ENCODE measurements at regions not wholly inside any gene's neighbourhood (a gene's known extent, or its start where the extent isn't known, plus 50 kb on each side); places are given as distances from the start of the nearest gene placed in this dataset.

DNA sequence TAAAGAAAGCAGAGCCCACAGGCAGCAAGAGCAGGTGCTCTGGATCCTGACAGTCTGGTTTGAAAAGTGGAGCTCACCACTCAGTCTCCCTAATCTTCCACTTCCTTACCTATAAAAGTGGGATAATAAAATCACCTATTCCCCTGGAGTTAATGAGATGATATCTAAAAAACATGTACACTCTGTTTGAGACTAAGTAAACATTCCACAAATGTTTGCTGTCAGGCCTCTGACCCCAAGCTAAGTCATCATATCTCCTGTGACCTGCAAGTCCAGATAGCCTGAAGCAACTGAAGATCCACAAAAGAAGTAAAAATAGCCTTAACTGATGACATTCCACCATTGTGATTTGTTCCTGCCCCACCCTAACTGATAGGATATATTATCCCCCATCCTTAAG lies 1324.5 kb downstream of the XPNPEP1 start:
- TF ChIP-seq, protein P1, sequence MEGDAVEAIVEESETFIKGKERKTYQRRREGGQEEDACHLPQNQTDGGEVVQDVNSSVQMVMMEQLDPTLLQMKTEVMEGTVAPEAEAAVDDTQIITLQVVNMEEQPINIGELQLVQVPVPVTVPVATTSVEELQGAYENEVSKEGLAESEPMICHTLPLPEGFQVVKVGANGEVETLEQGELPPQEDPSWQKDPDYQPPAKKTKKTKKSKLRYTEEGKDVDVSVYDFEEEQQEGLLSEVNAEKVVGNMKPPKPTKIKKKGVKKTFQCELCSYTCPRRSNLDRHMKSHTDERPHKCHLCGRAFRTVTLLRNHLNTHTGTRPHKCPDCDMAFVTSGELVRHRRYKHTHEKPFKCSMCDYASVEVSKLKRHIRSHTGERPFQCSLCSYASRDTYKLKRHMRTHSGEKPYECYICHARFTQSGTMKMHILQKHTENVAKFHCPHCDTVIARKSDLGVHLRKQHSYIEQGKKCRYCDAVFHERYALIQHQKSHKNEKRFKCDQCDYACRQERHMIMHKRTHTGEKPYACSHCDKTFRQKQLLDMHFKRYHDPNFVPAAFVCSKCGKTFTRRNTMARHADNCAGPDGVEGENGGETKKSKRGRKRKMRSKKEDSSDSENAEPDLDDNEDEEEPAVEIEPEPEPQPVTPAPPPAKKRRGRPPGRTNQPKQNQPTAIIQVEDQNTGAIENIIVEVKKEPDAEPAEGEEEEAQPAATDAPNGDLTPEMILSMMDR (IDR thresholded peaks at IDR 0.05; ENCODE audit: extremely low read depth, missing control alignments): no peak
- DNase-seq (ENCODE audit: low spot score): no peak

DNA sequence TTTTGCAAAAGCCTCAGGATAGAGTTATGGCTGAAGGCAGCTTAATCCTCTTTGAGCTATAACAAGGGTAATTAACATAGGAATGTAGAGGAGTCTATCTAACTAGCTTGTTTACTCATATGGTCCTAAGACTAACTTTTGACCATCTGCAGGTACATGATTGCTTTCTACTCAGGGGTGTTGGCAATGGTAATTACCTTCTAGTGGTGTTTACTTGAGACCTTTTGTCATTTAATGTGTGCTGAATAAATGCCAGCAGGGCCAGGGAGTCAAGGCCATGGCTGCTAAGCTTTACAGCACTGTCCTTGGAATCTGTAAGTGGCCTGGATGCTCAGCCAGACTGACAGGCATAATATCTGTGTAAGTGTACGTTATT lies 1325.0 kb downstream of the XPNPEP1 start:
- TF ChIP-seq, protein P1 (IDR thresholded peaks at IDR 0.05; ENCODE audit: extremely low read depth, missing control alignments): no peak
- DNase-seq (ENCODE audit: low spot score): no peak

DNA sequence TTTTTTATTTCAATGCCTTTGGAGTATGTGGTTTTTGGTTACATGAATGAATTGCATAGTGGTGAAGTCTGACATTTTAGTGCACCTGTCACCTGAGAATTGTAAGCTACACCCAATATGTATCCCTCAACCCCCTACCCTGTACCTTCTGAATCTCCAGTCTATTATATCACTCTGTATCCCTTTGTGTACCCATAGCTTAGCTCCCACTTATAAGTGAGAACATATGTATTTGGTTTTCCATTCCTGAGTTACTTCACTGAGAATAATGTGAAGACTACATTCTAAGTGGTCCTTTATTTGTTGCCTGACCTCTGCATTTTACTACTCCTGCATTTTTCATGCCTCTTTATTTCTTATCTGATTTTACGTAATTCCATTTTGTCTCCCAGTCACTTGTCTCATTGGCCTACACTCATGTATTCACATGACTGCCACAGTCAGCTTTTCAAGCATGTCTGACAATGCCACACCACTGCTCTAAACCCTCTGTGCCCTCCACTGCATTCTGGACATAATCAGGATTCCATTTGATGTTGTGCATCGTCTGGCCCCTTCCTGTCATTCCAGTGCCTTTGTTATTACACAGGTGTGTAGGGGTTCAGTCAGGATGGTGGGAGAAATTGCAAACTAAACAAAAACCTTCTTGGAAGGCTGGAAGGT lies 1325.5 kb downstream of the XPNPEP1 start:
- DNase-seq (ENCODE audit: low spot score): no peak
- TF ChIP-seq, protein P1 (IDR thresholded peaks at IDR 0.05; ENCODE audit: extremely low read depth, missing control alignments): no peak

DNA sequence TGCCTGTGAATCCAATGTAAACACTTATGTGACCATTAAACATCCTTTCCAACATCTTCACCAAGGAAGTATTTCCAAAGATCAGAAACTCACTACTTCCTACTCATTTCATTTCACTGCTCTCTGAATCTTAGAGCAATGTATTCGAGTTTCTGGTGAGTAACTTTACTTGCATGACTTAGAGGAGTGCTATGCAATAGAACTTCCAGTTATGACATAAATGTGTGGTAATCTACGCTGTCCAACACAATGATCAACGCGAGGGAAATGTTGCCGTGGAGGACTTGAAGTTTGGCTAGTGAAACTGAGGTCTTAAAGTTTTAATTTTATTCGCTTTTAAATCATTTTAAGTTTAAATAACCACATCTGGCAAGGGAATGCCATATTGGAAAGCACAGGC lies 1326.3 kb downstream of the XPNPEP1 start:
- no peak for DNase-seq (ENCODE audit: low spot score)
- TF ChIP-seq, protein P1 (IDR thresholded peaks at IDR 0.05; ENCODE audit: extremely low read depth, missing control alignments): no peak

DNA sequence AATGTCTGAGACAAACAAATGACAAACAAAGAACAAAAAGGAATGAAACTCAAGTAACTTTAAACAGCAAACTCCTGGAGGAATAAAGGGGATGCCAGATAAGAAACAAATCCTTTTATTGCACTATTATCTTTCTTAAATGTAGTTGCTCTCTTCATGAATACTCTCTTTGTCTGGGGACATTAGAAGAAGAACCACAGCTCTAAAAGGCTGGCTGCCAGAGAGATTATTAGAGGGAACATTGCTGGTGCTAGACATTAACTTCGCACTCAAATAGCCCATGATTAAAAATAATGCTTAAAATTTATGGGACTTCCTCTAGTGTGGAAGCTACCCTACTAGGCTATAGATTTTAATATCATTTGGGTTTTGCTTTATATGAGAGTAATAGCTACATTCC lies 1330.4 kb downstream of the XPNPEP1 start:
- DNase-seq (ENCODE audit: low spot score): no peak
- TF ChIP-seq, protein P1 (IDR thresholded peaks at IDR 0.05; ENCODE audit: extremely low read depth, missing control alignments): no peak

DNA sequence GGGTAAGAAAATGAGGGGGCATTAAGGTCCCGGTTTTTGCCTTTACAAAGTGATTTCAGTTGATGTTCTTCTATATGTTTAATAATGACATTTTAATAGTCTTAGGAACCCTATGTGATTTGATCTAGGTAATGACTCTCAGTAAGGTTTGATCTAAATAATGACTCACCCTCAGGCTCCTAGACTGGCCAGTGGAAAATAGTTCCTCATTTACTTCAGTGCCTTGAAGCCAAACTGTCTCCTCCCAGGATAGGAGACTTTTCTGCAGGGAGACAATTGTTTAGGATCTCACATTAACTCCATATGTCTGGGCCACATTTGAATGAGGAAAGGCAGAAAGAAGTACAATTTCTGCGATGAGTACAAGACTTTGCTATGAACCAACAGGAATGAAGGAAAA lies 1331.9 kb downstream of the XPNPEP1 start:
- DNase-seq (ENCODE audit: low spot score): no peak

DNA sequence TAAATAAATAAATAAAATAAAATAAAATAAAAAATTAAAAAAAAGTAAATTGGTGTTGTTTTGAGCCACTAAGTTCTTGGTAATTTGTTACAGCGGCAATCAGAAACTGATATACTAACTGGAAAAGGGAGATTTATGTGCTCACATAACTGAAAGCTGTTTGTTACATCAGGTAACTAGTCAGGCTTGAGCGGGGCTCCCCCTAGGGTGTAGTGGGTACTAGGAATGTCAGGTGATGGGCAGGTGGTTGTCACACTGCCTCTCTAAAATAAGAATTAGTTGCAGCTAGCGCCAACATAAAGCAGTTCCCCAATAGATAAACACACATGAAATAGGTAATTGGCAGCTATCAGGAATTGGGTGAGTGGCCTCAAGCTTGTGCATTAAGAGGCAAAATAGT lies 1336.9 kb downstream of the XPNPEP1 start:
- TF ChIP-seq, protein P1 (IDR thresholded peaks at IDR 0.05; ENCODE audit: extremely low read depth, missing control alignments): no peak
- DNase-seq (ENCODE audit: low spot score): no peak

More for the DNA sequence above, 1331.9 kb downstream of the XPNPEP1 start:
- TF ChIP-seq, protein P1 (IDR thresholded peaks at IDR 0.05; ENCODE audit: extremely low read depth, missing control alignments): no peak

All from GM20000 (cell line).